GM12878 (cell line): ENCODE measurements at regions not wholly inside any gene's neighbourhood (a gene's known extent, or its start where the extent isn't known, plus 50 kb on each side); places are given as distances from the start of the nearest gene placed in this dataset.

ENCODE experiments used
- ATAC-seq: fragments of 200-7000 bp; cut with Tn5 transposase; 3 replicates; pipeline ENCODE4 v1.9.1; 2020; ENCODE audit warnings: mild to moderate bottlenecking, moderate library complexity
- BruUV-seq: library from RNA; stranded (reverse); fragments of 400-500 nt; replicated peaks from 2 replicates; lab custom pipeline; 2021; lab: Mats Ljungman, UMichigan
- CTCF ChIA-PET: fragments of 300-600 bp; sonication (Branson Sonifier 250); formaldehyde crosslinking; extraction: SDS; loops from one replicate; lab custom pipeline; 2021; ENCODE audit warnings: inconsistent platforms; lab: Yijun Ruan, JAX
- POLR2A ChIA-PET: fragments of 350-600 bp; formaldehyde crosslinking; extraction: SDS; loops from one replicate; lab custom pipeline; 2021; ENCODE audit warnings: inconsistent platforms; lab: Charles Lee
- RAD21 ChIA-PET: fragments of 300-600 bp; sonication (Branson Sonifier 250); formaldehyde crosslinking; loops from one replicate; lab custom pipeline; 2023; ENCODE audit warnings: antibody characterized with exemption; ENCODE audit not compliant: unreplicated experiment; lab: Charles Lee
- SMC1A ChIA-PET: fragments of 300-600 bp; sonication (Branson Sonifier 250); formaldehyde crosslinking; loops from one replicate; lab custom pipeline; 2023; ENCODE audit not compliant: unreplicated experiment, uncharacterized antibody; lab: Charles Lee
- DNase-seq: peaks from one replicate; pipeline ENCODE4 v3.0.0-alpha.2; 2011; ENCODE audit warnings: low read depth, low spot score
- FAIRE-seq: peaks from 3 replicates; lab custom pipeline; 2011; peaks lifted over from hg19 to GRCh38; lab: Jason Lieb, UNC
- H2AFZ ChIP-seq: 2 replicates; pipeline ENCODE4 v1.6.0; 2011; ENCODE audit warnings: low read depth, low read length, control low read depth; ENCODE audit not compliant: control insufficient read depth
- H3K27ac ChIP-seq: 2 replicates; pipeline ENCODE4 v1.5.1; 2011; ENCODE audit warnings: control low read depth; ENCODE audit not compliant: control insufficient read depth, insufficient read depth
- H3K27me3 ChIP-seq, 2 experiments: replicated peaks in 1 of 2; 2 replicates each; pipeline versions ENCODE4 v1.6.0 to v1.6.1; 2011; ENCODE audit warnings: low read length in 1 of 2; ENCODE audit not compliant: control insufficient read depth in 2 of 2, insufficient read depth in 2 of 2
- H3K36me3 ChIP-seq, 2 experiments: 2 replicates each; pipeline ENCODE4 v1.5.1; 2011; ENCODE audit warnings: low read length in 1 of 2; ENCODE audit not compliant: control insufficient read depth in 2 of 2, insufficient read depth in 2 of 2
- H3K4me1 ChIP-seq: 2 replicates; pipeline ENCODE4 v1.6.1; 2011; ENCODE audit warnings: mild to moderate bottlenecking, low read length, moderate library complexity, mixed read lengths; ENCODE audit not compliant: control insufficient read depth, insufficient read depth
- H3K4me2 ChIP-seq: 2 replicates; pipeline ENCODE4 v1.6.0; 2011; ENCODE audit warnings: control low read depth; ENCODE audit not compliant: control insufficient read depth, insufficient read depth
- H3K4me3 ChIP-seq: fragments of 200-600 bp; sonication (generic); 2 replicates; pipeline ENCODE4 v1.5.1; 2016
- H3K79me2 ChIP-seq: 2 replicates; pipeline ENCODE4 v1.6.0; 2011; ENCODE audit warnings: low read length; ENCODE audit not compliant: control insufficient read depth, insufficient read depth
- H3K9ac ChIP-seq: 2 replicates; pipeline ENCODE4 v1.8.0; 2011; ENCODE audit warnings: low read length, control low read depth, mixed read lengths; ENCODE audit not compliant: control insufficient read depth, insufficient read depth
- H3K9me3 ChIP-seq: replicated peaks from 3 replicates; pipeline ENCODE4 v1.5.1; 2011; ENCODE audit warnings: mild to moderate bottlenecking, low read length; ENCODE audit not compliant: control insufficient read depth, insufficient read depth
- H4K20me1 ChIP-seq: 2 replicates; pipeline ENCODE4 v1.6.0; 2011; ENCODE audit not compliant: control insufficient read depth, insufficient read depth
- CHD1 ChIP-seq: IDR thresholded peaks from 2 replicates; pipeline ENCODE4 v1.6.1; 2012; ENCODE audit warnings: low read depth, low read length, improper control_type of control experiment
- HDAC2 ChIP-seq: fragments of 200-600 bp; sonication (generic); IDR thresholded peaks from 2 replicates; pipeline ENCODE4 v1.6.1; 2017
- HDGF ChIP-seq: fragments of 450-650 bp; IDR thresholded peaks from 2 replicates; pipeline ENCODE4 v1.6.1; 2016; ENCODE audit warnings: antibody characterized with exemption
- RB1 ChIP-seq: fragments of 450-650 bp; formaldehyde crosslinking; IDR thresholded peaks from 2 replicates; pipeline ENCODE4 v1.6.1; 2017; ENCODE audit warnings: mild to moderate bottlenecking, borderline replicate concordance
- SREBF1 ChIP-seq: IDR thresholded peaks from 2 replicates; pipeline ENCODE4 v1.6.1; 2012; ENCODE audit warnings: mild to moderate bottlenecking, low read length
- STAT3 ChIP-seq: IDR thresholded peaks from 2 replicates; pipeline ENCODE4 v1.6.1; 2011; ENCODE audit warnings: low read depth, low read length, improper control_type of control experiment
- WGBS: methylation state at CpG from one replicate; pipeline ENCODE4 v1.1.6; 2016; ENCODE audit warnings: low lambda C conversion rate; ENCODE audit not compliant: insufficient replicate concordance, insufficient coverage; ENCODE audit errors: missing lambda C conversion rate; 5-methylcytosine and 5-hydroxymethylcytosine counted together
- in situ Hi-C: fragments of 300-500 bp; cut with MboI; formaldehyde crosslinking; loops from 9 replicates; pipeline ENCODE4 v1.14.3; 2018; ENCODE audit warnings: mixed read lengths
- intact Hi-C: fragments of 100-400 bp; cut with micrococcal nuclease; formaldehyde crosslinking; loops from one replicate; pipeline ENCODE4 v1.14.2; 2022; ENCODE audit not compliant: unreplicated experiment
- TF ChIP-seq, protein P1 (sequence below): fragments of 450-650 bp; IDR thresholded peaks from 2 replicates; pipeline ENCODE4 v1.6.1; 2014; ENCODE audit warnings: mild to moderate bottlenecking
- TF ChIP-seq, protein P2 (sequence below): fragments of 450-650 bp; conservative IDR thresholded peaks from 2 replicates; pipeline ENCODE4 v1.6.1; 2017; ENCODE audit warnings: mild to moderate bottlenecking, moderate library complexity
- TF ChIP-seq, protein P3 (sequence below): IDR thresholded peaks from 2 replicates; pipeline ENCODE4 v1.6.1; 2011; ENCODE audit warnings: low read depth, low read length, improper control_type of control experiment, borderline replicate concordance

DNA sequence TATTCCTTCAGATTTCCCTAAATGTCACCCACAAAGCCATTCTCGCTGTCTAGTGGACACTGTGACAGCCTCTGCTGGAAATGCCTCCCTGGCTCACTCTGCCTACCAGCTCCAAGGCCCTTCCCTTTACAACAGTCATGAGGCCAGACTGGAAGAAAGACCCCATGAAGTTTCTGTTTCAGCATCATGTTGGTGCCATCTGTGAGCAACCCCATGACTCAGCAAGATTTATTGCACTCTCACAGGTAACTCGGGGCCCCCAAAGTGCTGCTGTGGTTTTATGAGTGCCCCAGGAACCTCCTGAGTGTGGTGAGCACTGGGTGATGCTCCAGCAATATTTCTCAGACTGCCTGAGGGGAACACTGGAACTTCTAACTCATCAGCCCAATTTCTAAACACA is 218.6 kb downstream of the ZNF33B start:
- DNase-seq (no peak), ATAC-seq (no peak), FAIRE-seq (no peak)
- Histone ChIP-seq H3K4me2 (no peak overlapping the region), H3K4me1 (no peaks in the 10 kb centered on the region), H3K27me3 (no peaks in the 10 kb centered on the region), H2AFZ (no peak overlapping the region), H3K27ac (no peak overlapping the region), H3K9me3 (no peaks in the 10 kb centered on the region; the same call in 2 of the 3 replicates), H3K79me2 (no peaks in the 10 kb centered on the region), H3K4me3 (no peak overlapping the region), H3K36me3 (no peaks in the 10 kb centered on the region), H4K20me1 (no peaks in the 10 kb centered on the region), H3K9ac (no peak overlapping the region)
- intact Hi-C loops (no loop called here), in situ Hi-C loops (no loop called here)
- RAD21 ChIA-PET = no interaction called here
- SMC1A ChIA-PET = no interaction called here
- CTCF ChIA-PET = no interaction called here
- TF ChIP-seq SREBF1 (no peak), RB1 (no peak), STAT3 (no peak)
- WGBS = 0% methylated on average over 2 of the region's 2 CpGs
- POLR2A ChIA-PET = no interaction called here
- no TSS peak for BruUV-seq

DNA sequence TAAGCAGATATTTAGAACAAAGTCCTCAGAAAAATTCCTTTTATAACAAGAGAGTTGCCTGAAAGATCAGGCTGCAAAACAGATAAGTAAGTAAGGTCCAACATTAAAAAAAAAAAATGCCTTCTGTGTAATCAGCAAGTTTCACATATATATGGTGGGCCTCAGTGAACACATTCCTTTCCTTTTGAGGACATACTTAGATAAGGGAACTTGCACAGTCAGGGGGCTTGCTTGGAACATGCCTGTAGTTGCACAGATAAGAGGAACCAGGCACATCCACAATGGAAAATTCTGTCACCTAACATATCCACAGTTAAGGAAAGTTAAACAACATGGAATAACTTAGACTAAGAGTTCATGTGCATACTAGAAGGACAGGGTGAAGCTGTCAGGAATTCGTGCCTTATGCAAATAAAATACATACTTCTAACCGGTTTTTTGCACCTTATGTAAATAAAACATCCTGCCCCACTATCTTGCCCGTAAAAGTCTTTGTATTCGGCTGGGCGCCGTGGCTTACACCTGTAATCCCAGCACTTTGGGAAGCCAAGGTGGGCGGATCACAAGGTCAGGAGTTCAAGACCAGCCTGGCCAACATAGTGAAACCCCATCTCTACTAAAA is 257.3 kb downstream of the ZNF33B start:
- ATAC-seq (no peak), DNase-seq (no peak), FAIRE-seq (no peak)
- H3K27ac ChIP-seq = no peak overlapping the region
- RAD21 ChIA-PET = no interaction called here
- intact Hi-C loops (no loop called here), in situ Hi-C loops (no loop called here)
- no peak overlapping the region for H3K9ac ChIP-seq
- H3K27me3 ChIP-seq = no peaks in the 10 kb centered on the region
- no peaks in the 10 kb centered on the region for H3K9me3 ChIP-seq
- no peak overlapping the region for H3K4me2 ChIP-seq
- CTCF ChIA-PET = no interaction called here
- TF ChIP-seq, protein P1, sequence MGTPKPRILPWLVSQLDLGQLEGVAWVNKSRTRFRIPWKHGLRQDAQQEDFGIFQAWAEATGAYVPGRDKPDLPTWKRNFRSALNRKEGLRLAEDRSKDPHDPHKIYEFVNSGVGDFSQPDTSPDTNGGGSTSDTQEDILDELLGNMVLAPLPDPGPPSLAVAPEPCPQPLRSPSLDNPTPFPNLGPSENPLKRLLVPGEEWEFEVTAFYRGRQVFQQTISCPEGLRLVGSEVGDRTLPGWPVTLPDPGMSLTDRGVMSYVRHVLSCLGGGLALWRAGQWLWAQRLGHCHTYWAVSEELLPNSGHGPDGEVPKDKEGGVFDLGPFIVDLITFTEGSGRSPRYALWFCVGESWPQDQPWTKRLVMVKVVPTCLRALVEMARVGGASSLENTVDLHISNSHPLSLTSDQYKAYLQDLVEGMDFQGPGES = no peak
- TF ChIP-seq CHD1 (no peak), HDAC2 (no peak), HDGF (no peak)
- TF ChIP-seq, protein P2, sequence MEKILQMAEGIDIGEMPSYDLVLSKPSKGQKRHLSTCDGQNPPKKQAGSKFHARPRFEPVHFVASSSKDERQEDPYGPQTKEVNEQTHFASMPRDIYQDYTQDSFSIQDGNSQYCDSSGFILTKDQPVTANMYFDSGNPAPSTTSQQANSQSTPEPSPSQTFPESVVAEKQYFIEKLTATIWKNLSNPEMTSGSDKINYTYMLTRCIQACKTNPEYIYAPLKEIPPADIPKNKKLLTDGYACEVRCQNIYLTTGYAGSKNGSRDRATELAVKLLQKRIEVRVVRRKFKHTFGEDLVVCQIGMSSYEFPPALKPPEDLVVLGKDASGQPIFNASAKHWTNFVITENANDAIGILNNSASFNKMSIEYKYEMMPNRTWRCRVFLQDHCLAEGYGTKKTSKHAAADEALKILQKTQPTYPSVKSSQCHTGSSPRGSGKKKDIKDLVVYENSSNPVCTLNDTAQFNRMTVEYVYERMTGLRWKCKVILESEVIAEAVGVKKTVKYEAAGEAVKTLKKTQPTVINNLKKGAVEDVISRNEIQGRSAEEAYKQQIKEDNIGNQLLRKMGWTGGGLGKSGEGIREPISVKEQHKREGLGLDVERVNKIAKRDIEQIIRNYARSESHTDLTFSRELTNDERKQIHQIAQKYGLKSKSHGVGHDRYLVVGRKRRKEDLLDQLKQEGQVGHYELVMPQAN = no peak
- TF ChIP-seq, protein P3, sequence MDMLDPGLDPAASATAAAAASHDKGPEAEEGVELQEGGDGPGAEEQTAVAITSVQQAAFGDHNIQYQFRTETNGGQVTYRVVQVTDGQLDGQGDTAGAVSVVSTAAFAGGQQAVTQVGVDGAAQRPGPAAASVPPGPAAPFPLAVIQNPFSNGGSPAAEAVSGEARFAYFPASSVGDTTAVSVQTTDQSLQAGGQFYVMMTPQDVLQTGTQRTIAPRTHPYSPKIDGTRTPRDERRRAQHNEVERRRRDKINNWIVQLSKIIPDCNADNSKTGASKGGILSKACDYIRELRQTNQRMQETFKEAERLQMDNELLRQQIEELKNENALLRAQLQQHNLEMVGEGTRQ = no peak
- 37% methylated on average over 7 of the region's 7 CpGs for WGBS
- H3K79me2 ChIP-seq = no peaks in the 10 kb centered on the region
- no peaks in the 10 kb centered on the region for H4K20me1 ChIP-seq
- POLR2A ChIA-PET = no interaction called here
- BruUV-seq = no TSS peak
- H2AFZ ChIP-seq = no peak overlapping the region
- no peaks in the 10 kb centered on the region for H3K4me1 ChIP-seq
- H3K4me3 ChIP-seq = no peak overlapping the region
- no peaks in the 10 kb centered on the region for H3K36me3 ChIP-seq
- SMC1A ChIA-PET = no interaction called here
